Neural crest cell (in vitro differentiated cells): ENCODE measurements at regions not wholly inside any gene's neighbourhood (a gene's known extent, or its start where the extent isn't known, plus 50 kb on each side); places are given as distances from the start of the nearest gene placed in this dataset.

Source experiments
- DNase-seq: peaks from one replicate; pipeline ENCODE4 v3.0.0; 2021; ENCODE audit warnings: low read depth, mixed read lengths, low spot score
- H3K27ac Mint-ChIP-seq: one replicate; pipeline ENCODE4 v1.8.0; 2021; ENCODE audit warnings: mild to moderate bottlenecking, mixed read lengths; ENCODE audit not compliant: unreplicated experiment
- H3K27me3 Mint-ChIP-seq: 2 replicates; pipeline ENCODE4 v1.8.0; 2021; ENCODE audit warnings: low read depth, mild to moderate bottlenecking, mixed read lengths
- H3K36me3 Mint-ChIP-seq: 2 replicates; pipeline ENCODE4 v1.8.0; 2021; ENCODE audit warnings: low read depth, mild to moderate bottlenecking, mixed read lengths
- H3K4me1 Mint-ChIP-seq: 2 replicates; pipeline ENCODE4 v1.8.0; 2021; ENCODE audit warnings: mixed read lengths
- H3K4me3 Mint-ChIP-seq: one replicate; pipeline ENCODE4 v1.8.0; 2021; ENCODE audit warnings: mild to moderate bottlenecking, mixed read lengths
- H3K9me3 Mint-ChIP-seq: 2 replicates; pipeline ENCODE4 v1.8.0; 2021; ENCODE audit warnings: mixed read lengths
- CTCF ChIP-seq: fragments of 200-600 bp; sonication (generic); conservative IDR thresholded peaks from 2 replicates; pipeline ENCODE4 v1.5.0; 2021; ENCODE audit warnings: antibody characterized with exemption, mild to moderate bottlenecking

DNA sequence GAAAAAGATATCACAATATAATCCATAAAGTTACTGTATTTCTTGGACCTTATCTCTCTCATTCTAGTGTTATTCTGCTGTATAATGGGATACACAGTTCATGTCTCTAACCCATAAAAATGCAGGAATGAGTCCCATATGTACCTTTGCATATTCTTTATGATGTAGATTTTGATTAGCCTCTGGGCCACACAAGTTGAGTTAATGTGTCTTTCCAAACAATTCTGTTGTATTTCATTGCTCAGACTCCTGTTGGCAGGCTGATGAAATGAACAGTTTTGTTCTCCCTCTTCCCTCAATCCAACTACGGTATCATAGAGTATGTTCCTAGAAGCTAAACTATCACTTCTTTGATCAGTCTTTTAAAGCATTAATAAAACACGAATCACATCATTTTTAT lies 113.2 kb upstream of the SATB2 start:
- Mint-ChIP-seq H3K4me1 (no peaks in the 10 kb centered on the region), H3K36me3 (no peaks in the 10 kb centered on the region), H3K4me3 (no peak overlapping the region), H3K27me3 (no peaks in the 10 kb centered on the region), H3K27ac (no peak overlapping the region), H3K9me3 (no peaks in the 10 kb centered on the region)
- no peak for DNase-seq
- no peak for TF ChIP-seq CTCF

DNA sequence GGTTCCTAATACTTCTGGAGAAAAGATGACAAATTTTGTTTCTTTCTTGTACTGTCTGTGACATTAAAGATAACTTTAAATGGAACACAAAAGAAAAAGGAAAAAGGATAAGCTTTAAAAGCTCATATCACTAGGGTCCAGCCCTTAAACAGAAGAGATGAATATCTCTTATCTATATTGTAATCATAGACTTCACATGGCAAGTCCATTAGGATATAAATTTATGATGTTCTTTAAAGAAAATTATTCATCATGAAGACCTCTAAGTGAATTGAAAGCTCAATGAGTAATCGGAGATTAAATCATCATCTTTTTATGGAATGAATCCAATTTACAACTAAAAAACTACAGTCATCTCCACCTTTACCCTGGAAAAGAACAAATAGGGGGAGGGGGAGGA lies 111.6 kb upstream of the SATB2 start:
- Mint-ChIP-seq H3K4me1 (no peaks in the 10 kb centered on the region), H3K27ac (no peak overlapping the region), H3K4me3 (no peak overlapping the region), H3K9me3 (no peaks in the 10 kb centered on the region), H3K36me3 (no peaks in the 10 kb centered on the region), H3K27me3 (no peaks in the 10 kb centered on the region)
- DNase-seq = no peak
- no peak for TF ChIP-seq CTCF

DNA sequence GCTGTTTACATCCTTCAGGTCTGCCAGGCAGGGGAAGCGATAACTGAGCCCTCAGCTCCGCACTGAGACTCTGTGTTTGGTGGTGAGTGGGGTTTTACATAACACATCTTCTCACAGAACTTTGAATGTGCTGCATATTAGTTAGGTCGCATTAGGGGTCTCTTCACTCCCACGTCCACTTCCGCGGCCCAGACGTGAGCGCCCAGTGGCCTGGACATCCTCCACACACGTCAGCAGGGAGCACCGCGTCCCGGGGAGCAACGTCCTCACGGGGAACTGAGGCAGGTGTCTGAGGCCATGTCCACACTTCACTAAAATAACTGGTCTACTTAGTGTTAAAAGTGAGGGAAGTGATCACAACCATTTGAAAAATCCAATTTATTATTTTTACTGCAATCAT lies 100.4 kb upstream of the SATB2 start:
- H3K9me3 Mint-ChIP-seq = peaks cover 6% of the 10 kb centered on the region
- no peak for TF ChIP-seq CTCF
- H3K4me3 Mint-ChIP-seq = no peak overlapping the region
- no peaks in the 10 kb centered on the region for H3K4me1 Mint-ChIP-seq
- no peaks in the 10 kb centered on the region for H3K36me3 Mint-ChIP-seq
- no peak overlapping the region for H3K27ac Mint-ChIP-seq
- no peak for DNase-seq
- no peaks in the 10 kb centered on the region for H3K27me3 Mint-ChIP-seq

DNA sequence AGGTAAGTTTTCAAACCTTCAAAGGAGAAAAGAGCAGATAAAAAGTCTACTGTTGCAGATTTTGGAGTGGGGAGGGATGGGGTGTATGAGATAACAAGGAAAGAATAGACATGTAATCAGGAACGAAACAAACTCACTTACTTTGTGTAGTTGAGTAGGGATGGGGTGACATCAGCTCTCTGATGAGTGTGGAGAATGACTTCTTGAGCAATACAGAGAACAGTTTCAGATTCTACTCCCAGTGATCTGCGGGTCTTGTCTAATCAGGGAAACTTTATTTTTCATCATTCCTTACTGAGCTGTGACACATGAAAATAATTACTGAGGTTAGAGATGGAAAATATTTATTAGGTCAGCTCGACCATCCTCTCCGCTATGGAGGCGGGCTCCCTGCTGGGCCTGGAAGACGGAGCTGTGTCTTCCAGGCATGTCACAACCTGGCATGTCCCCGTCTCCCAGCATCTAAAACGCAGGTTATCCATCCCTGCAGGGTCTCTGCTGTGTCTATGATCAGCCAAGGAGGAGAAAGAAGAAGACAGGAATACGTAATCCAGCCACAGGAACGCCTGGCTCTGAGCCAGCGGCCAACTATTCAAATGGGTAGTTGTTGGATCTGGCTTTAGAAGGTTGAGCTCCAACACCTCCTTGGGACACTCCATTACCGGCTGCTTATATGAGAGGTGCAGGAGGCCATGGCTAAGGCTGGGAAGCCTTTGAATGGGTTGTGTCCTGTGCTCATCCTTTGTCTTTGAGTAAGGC lies 99.0 kb upstream of the SATB2 start:
- H3K27ac Mint-ChIP-seq = no peak overlapping the region
- no peaks in the 10 kb centered on the region for H3K9me3 Mint-ChIP-seq
- no peaks in the 10 kb centered on the region for H3K27me3 Mint-ChIP-seq

GRCh38 chr2:199554026-199554425 lies 96.3 kb upstream of the SATB2 start:
- Mint-ChIP-seq H3K4me3 (no peak overlapping the region), H3K27ac (no peak overlapping the region), H3K9me3 (no peaks in the 10 kb centered on the region), H3K36me3 (no peaks in the 10 kb centered on the region), H3K27me3 (no peaks in the 10 kb centered on the region), H3K4me1 (no peaks in the 10 kb centered on the region)
- TF ChIP-seq CTCF = no peak
- DNase-seq = no peak

More for the DNA sequence above, 99.0 kb upstream of the SATB2 start:
- H3K4me3 Mint-ChIP-seq = no peak overlapping the region
- no peaks in the 10 kb centered on the region for H3K4me1 Mint-ChIP-seq
- TF ChIP-seq CTCF = no peak
- DNase-seq = no peak
- H3K36me3 Mint-ChIP-seq = no peaks in the 10 kb centered on the region
